ENCODE measurements at regions not wholly inside any gene's neighbourhood (a gene's known extent, or its start where the extent isn't known, plus 50 kb on each side); places are given as distances from the start of the nearest gene placed in this dataset.

DNA sequence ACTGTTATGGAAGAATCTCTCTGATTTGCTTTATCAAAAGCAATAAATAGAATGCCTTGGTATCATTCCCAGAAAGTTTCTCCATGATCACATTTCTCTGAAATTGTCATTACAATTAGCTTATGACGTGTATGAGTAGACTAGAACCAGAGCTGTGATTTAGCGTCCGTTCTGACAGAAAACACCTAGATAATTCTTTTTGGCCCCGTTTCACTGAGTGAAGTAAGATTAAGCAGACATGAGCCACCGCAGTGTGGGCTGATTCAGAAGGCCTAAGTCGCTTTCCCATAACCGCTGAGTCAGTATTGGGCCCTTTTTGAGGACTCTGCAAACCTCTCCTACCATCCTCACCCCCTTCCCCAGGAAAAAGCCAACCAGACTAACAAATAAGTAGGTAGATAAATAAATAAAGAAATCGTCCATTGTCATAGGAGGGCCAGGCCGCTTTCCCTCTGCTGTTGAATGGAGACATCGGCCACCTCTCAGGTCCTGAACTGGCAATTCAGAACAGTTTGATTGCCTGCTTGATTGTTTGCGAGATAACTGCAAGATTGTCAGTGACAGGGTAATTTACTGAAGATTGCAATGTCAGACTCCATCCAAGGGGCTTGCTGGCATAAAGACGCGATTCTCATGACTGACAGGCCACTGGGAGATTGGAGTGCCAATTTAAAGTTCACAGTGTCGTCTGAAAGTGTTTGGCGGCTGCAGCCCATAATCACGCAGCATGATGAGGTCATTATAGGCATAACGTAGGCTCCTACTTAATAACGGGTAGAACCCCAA is 105.0 kb upstream of the WWC1 start:
- TF ChIP-seq Cebpa-rat (IDR thresholded peaks at IDR 0.05), result no peak
- H3K4me2 ChIP-seq, result no peak overlapping the region
- no peaks in the 10 kb centered on the region for H3K9me3 ChIP-seq
- H3K4me3 ChIP-seq, result no peak overlapping the region
- H3K4me1 ChIP-seq, result no peaks in the 10 kb centered on the region
- H3K27me3 ChIP-seq, result no peaks in the 10 kb centered on the region
- no peak overlapping the region for H3K9ac ChIP-seq
- no peak overlapping the region for H3K27ac ChIP-seq
- H4K20me1 ChIP-seq, result no peaks in the 10 kb centered on the region
- peaks cover 92% of the 10 kb centered on the region for H3K36me3 ChIP-seq

DNA sequence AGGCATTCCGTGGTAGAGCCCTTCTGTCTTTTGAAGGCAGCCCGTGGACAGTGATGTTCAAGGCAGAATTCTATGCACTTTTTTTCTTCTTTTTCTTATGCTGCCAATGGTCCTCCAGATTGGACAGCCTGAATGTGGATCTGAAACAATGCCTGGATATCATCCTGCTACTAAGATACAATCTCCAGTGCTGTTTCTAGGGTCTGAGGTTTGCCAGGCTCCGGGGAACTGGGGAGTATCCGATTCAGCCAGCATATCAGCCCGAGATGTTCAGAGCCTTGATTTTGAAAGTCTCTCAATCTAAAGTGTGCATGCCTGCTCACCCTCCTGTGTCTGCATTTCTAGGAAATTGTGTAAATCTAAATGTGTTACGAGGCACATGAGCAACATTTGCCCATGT is 103.8 kb upstream of the WWC1 start:
- no peak overlapping the region for H3K4me2 ChIP-seq
- no peak overlapping the region for H3K4me3 ChIP-seq
- H3K9ac ChIP-seq, result no peak overlapping the region
- no peaks in the 10 kb centered on the region for H3K4me1 ChIP-seq
- no peak overlapping the region for H3K27ac ChIP-seq
- H3K36me3 ChIP-seq, result peaks cover 90% of the 10 kb centered on the region
- H3K27me3 ChIP-seq, result no peaks in the 10 kb centered on the region
- H3K9me3 ChIP-seq, result no peaks in the 10 kb centered on the region
- no peak for TF ChIP-seq Cebpa-rat (IDR thresholded peaks at IDR 0.05)
- H4K20me1 ChIP-seq, result no peaks in the 10 kb centered on the region

DNA sequence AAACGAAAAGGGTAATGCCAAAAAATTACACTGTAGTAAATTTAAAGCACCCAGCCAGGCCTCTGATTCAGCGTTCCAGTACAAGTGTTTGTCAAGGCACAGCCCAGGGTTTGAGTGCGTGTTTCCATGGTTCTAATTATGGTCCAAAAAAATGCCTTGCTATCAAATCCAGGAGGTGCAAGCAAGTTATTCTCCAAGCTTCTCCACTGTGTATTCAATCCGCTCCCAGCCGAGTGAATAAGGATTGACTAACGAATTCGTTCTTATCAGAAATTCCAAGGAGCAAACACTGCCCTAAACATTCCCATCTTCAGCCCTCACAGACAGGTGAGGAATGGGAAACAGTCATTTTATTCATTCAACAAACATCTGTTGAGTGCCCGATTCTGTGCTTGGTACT is 103.3 kb upstream of the WWC1 start:
- no peaks in the 10 kb centered on the region for H3K9me3 ChIP-seq
- no peaks in the 10 kb centered on the region for H3K27me3 ChIP-seq
- no peak for TF ChIP-seq Cebpa-rat (IDR thresholded peaks at IDR 0.05)
- no peak overlapping the region for H3K4me3 ChIP-seq
- no peaks in the 10 kb centered on the region for H3K4me1 ChIP-seq
- H3K4me2 ChIP-seq, result no peak overlapping the region
- H3K36me3 ChIP-seq, result peaks cover 90% of the 10 kb centered on the region
- H4K20me1 ChIP-seq, result no peaks in the 10 kb centered on the region
- H3K9ac ChIP-seq, result no peak overlapping the region
- H3K27ac ChIP-seq, result no peak overlapping the region

DNA sequence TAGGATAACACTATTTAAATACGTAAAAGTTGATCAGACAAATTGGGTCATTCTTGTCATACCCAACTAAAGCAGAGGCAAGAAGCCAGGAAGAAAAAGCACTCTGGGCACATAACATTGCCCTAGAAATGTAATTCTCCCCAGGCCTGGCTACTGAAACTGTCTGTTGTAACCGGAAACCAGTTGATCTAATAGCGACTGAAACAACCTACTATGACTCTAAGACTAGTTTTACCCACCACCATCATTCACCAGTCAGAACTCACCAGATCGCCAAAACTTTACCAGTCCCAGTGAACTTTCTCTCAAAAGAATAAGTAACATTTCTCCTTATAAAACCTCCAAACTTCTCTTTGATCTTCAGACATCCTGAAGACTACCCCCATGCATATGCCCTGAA is 99.3 kb upstream of the WWC1 start:
- no peaks in the 10 kb centered on the region for H3K27me3 ChIP-seq
- no peak overlapping the region for H3K4me3 ChIP-seq
- H3K9ac ChIP-seq, result no peak overlapping the region
- no peak overlapping the region for H3K4me2 ChIP-seq
- H3K27ac ChIP-seq, result no peak overlapping the region
- no peaks in the 10 kb centered on the region for H3K4me1 ChIP-seq
- H4K20me1 ChIP-seq, result no peaks in the 10 kb centered on the region
- H3K36me3 ChIP-seq, result peaks cover 92% of the 10 kb centered on the region
- TF ChIP-seq Cebpa-rat (IDR thresholded peaks at IDR 0.05), result no peak
- no peaks in the 10 kb centered on the region for H3K9me3 ChIP-seq

DNA sequence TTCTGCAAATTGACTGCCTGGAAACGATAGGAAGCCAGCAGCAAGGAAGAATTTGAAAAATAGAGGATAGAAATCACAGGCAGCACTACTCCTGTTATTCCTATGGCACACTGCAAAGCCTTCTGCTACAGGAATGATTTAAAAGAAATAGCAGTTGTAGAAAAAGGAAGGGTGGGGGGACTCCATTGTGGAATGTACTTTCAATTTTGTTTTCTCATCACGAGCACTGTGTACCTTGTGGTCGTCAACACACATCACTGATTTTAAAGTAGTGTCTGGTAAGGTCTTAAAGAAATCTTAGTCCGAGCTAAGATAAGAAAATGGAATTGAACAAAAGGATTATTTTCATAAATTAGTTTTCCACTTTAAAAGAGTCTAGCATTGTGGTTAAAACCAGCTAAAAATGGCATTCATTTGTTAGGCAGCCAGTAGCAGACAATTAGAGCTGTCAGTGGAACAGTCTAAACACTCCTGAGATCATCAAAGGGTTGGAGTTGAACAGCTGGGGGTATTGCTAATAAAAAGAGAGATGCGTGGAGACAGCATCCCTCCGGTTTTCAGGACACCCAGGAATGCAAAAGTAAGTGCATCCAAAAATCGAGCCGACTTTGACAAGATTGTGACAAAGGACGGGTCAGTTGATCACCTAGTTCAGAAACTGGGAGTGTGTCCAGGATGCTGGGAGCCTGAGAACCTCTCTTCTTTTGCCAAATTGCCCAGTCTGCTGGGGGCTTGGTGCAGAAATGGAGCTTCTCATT is 97.8 kb upstream of the WWC1 start:
- no peak overlapping the region for H3K27ac ChIP-seq
- H3K36me3 ChIP-seq, result peaks cover 93% of the 10 kb centered on the region
- H4K20me1 ChIP-seq, result no peaks in the 10 kb centered on the region
- H3K4me1 ChIP-seq, result no peaks in the 10 kb centered on the region
- no peak overlapping the region for H3K4me3 ChIP-seq
- H3K27me3 ChIP-seq, result no peaks in the 10 kb centered on the region
- H3K4me2 ChIP-seq, result no peak overlapping the region
- no peak for TF ChIP-seq Cebpa-rat (IDR thresholded peaks at IDR 0.05)
- H3K9me3 ChIP-seq, result no peaks in the 10 kb centered on the region
- H3K9ac ChIP-seq, result no peak overlapping the region

DNA sequence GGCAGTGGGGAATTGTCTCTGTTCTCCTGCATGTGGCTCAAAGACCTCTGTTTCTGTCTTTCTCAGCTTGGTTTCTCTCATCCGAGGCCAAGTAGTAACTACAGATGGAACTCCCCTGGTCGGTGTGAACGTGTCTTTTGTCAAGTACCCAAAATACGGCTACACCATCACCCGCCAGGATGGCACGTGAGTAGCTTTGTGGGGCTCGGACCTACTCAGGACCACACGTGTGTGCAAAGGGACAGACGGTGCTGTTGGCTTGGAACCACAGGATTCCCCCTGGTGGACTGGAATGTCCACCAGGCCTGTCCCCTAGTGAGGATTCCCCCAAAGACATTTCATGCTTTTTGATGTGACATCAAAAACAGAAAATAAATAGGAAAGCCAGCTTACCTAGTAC is 96.3 kb upstream of the WWC1 start:
- Histone ChIP-seq H3K36me3 (peaks cover 94% of the 10 kb centered on the region), H3K27ac (no peak overlapping the region), H3K4me2 (no peak overlapping the region), H3K4me3 (no peak overlapping the region), H3K4me1 (no peaks in the 10 kb centered on the region), H3K27me3 (no peaks in the 10 kb centered on the region), H3K9me3 (no peaks in the 10 kb centered on the region), H3K9ac (no peak overlapping the region), H4K20me1 (no peaks in the 10 kb centered on the region)
- TF ChIP-seq Cebpa-rat (IDR thresholded peaks at IDR 0.05), result no peak

DNA sequence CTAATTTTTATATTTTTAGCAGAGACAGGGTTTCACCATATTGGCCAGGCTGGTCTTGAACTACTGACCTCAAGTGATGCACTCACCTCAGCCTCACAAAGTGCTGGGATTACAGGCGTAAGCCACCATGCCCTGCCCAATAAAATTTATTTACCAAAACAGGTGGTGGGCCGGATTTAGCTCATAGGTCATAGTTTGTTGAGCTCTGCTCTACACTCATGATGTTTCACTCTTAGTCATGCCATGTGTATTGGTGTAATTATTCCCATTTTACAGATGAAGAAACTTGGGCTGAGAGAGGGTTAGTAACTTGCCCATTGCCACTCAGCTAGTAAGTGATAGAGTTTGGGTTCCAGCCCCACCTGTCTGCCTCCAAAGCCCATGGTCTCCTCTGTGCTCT is 93.1 kb upstream of the WWC1 start:
- no peak overlapping the region for H3K27ac ChIP-seq
- no peaks in the 10 kb centered on the region for H3K4me1 ChIP-seq
- H3K4me3 ChIP-seq, result no peak overlapping the region
- H3K9ac ChIP-seq, result no peak overlapping the region
- H3K36me3 ChIP-seq, result peaks cover 93% of the 10 kb centered on the region
- no peaks in the 10 kb centered on the region for H4K20me1 ChIP-seq
- H3K4me2 ChIP-seq, result no peak overlapping the region
- no peaks in the 10 kb centered on the region for H3K9me3 ChIP-seq
- no peak for TF ChIP-seq Cebpa-rat (IDR thresholded peaks at IDR 0.05)
- no peaks in the 10 kb centered on the region for H3K27me3 ChIP-seq

DNA sequence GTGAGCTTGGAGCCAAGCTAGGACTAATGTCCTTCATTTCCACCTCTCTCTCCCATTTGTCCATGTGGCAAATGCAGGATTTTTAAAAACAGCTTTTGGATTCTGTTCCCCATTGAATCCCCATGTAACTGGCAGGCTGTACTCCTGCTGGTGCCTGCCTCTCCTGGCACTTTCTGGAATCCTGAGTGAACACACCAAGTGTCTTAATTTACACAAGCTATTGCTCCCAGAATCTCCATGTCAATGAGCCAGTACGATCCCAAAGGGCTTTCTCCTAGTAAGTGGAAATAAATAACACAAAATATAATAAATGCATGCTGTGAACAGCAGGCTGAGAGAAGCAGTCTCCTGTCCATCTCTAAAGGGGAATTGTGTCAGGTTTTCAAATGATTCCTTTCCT is 88.4 kb upstream of the WWC1 start:
- H3K36me3 ChIP-seq, result peaks cover 95% of the 10 kb centered on the region
- no peak for TF ChIP-seq Cebpa-rat (IDR thresholded peaks at IDR 0.05)

DNA sequence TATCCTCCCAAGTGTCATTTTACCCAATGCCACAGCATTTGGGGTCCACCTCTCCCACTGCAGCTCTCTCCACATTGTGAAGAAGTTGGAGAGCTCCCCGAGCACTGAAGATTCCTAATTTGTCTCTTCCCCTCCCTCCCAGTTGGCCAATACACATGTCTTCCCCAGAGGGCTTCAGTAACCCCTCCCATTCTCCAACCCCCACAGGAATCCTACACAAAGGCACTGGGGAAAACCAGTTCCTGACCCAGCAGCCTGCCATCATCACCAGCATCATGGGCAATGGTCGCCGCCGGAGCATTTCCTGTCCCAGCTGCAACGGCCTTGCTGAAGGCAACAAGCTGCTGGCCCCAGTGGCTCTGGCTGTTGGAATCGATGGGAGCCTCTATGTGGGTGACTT is 87.3 kb upstream of the WWC1 start:
- no peak overlapping the region for H3K4me2 ChIP-seq
- TF ChIP-seq Cebpa-rat (IDR thresholded peaks at IDR 0.05), result no peak
- H4K20me1 ChIP-seq, result no peaks in the 10 kb centered on the region
- H3K9ac ChIP-seq, result no peak overlapping the region
- no peak overlapping the region for H3K27ac ChIP-seq
- no peak overlapping the region for H3K4me3 ChIP-seq
- H3K36me3 ChIP-seq, result peaks cover 91% of the 10 kb centered on the region
- no peaks in the 10 kb centered on the region for H3K4me1 ChIP-seq
- H3K9me3 ChIP-seq, result no peaks in the 10 kb centered on the region
- H3K27me3 ChIP-seq, result no peaks in the 10 kb centered on the region

More for the DNA sequence above, 88.4 kb upstream of the WWC1 start:
- Histone ChIP-seq H3K4me1 (no peaks in the 10 kb centered on the region), H3K4me2 (no peak overlapping the region), H3K27me3 (no peaks in the 10 kb centered on the region), H3K4me3 (no peak overlapping the region), H4K20me1 (no peaks in the 10 kb centered on the region), H3K27ac (no peak overlapping the region), H3K9me3 (no peaks in the 10 kb centered on the region), H3K9ac (no peak overlapping the region)

DNA sequence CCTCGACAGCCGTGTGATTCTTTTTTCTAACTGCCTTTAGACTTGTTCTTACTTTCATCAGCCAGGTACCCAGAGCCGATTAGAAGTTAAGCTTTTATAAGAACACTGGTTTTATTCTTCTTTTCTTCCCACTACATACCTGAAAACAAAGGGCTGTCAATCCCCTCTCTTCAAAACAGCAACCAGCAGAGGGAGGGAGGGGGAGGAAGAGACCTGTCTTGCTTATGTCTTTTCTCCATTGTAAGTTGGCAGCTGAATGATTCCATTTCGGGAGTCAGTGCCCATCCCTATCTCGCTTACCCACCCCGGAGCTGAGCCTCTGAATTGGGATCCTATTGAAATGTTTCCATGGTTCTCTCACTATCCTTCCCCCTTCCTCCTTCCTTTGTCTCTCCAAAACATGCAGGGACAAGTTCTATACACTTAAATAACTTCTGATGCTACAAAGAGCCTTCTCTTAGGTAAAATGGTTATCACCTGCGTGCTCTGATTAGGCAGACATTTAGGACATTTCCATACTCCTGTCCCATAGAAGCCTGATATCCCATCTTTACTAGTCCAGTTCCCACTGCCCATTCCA is 83.9 kb upstream of the WWC1 start:
- H3K36me3 ChIP-seq, result peaks cover 82% of the 10 kb centered on the region
- no peak overlapping the region for H3K9ac ChIP-seq
- H3K4me1 ChIP-seq, result no peaks in the 10 kb centered on the region
- no peak overlapping the region for H3K4me3 ChIP-seq
- H3K27ac ChIP-seq, result no peak overlapping the region
- no peak for TF ChIP-seq Cebpa-rat (IDR thresholded peaks at IDR 0.05)
- no peaks in the 10 kb centered on the region for H4K20me1 ChIP-seq
- no peaks in the 10 kb centered on the region for H3K9me3 ChIP-seq
- H3K27me3 ChIP-seq, result no peaks in the 10 kb centered on the region
- H3K4me2 ChIP-seq, result no peak overlapping the region
